Spinal cord (tissue), 9 donors: ENCODE measurements at regions not wholly inside any gene's neighbourhood (a gene's known extent, or its start where the extent isn't known, plus 50 kb on each side); places are given as distances from the start of the nearest gene placed in this dataset.
"Not testable (repeated sequence)": the region's sequence is repeated elsewhere in the genome, so short reads cannot be mapped to it uniquely, and the experiment has no call there.

ENCODE experiments used
- DNase-seq, 6 donors: peaks; one replicate each; pipeline versions ENCODE4 v3.0.0 to v3.0.0-alpha.2; 2013 to 2015; ENCODE audit warnings: low spot score in 6 of 6, low read depth in 4 of 6
- H3K27ac ChIP-seq: one replicate; pipeline ENCODE4 v1.5.1; 2013; ENCODE audit warnings: low read depth, low read length, control low read depth
- H3K27me3 ChIP-seq: one replicate; pipeline ENCODE4 v1.6.1; 2013; ENCODE audit warnings: low read length; ENCODE audit not compliant: control insufficient read depth, insufficient read depth
- H3K36me3 ChIP-seq: one replicate; pipeline ENCODE4 v1.6.1; 2013; ENCODE audit warnings: low read length; ENCODE audit not compliant: control insufficient read depth, insufficient read depth
- H3K4me1 ChIP-seq: one replicate; pipeline ENCODE4 v1.6.1; 2013; ENCODE audit warnings: low read length; ENCODE audit not compliant: control insufficient read depth, insufficient read depth
- H3K4me3 ChIP-seq: one replicate; pipeline ENCODE4 v1.5.1; 2013; ENCODE audit warnings: low read depth, low read length, control low read depth
- H3K9me3 ChIP-seq: one replicate; pipeline ENCODE4 v1.6.1; 2013; ENCODE audit warnings: low read length; ENCODE audit not compliant: control insufficient read depth, insufficient read depth
- WGBS: methylation state at CpG from one replicate; pipeline ENCODE4 v1.1.5; 2013; ENCODE audit warnings: missing lambda C conversion rate; ENCODE audit not compliant: insufficient coverage; 5-methylcytosine and 5-hydroxymethylcytosine counted together
- donor health status: healthy.

GRCh38 chr17:70327723-70328122 is 158.4 kb downstream of the KCNJ2 start:
- no peak overlapping the region for H3K27ac ChIP-seq
- no peak overlapping the region for H3K4me3 ChIP-seq
- no peaks in the 10 kb centered on the region for H3K27me3 ChIP-seq
- H3K9me3 ChIP-seq = no peaks in the 10 kb centered on the region
- no peaks in the 10 kb centered on the region for H3K36me3 ChIP-seq
- 24% methylated on average over 4 of the region's 10 CpGs for WGBS
- peak in 2 of 6 donors; percentile 43 to 86 for DNase-seq
- H3K4me1 ChIP-seq = no peaks in the 10 kb centered on the region

GRCh38 chr17:70329721-70330120 is 160.4 kb downstream of the KCNJ2 start:
- no peak overlapping the region for H3K27ac ChIP-seq
- no peaks in the 10 kb centered on the region for H3K27me3 ChIP-seq
- WGBS = 83% methylated on average over 1 of the region's 2 CpGs
- H3K4me3 ChIP-seq = no peak overlapping the region
- no peaks in the 10 kb centered on the region for H3K36me3 ChIP-seq
- no peak for DNase-seq
- no peaks in the 10 kb centered on the region for H3K4me1 ChIP-seq
- H3K9me3 ChIP-seq = no peaks in the 10 kb centered on the region

- H3K9me3 ChIP-seq, H3K36me3 ChIP-seq, H3K27ac ChIP-seq, DNase-seq, H3K4me3 ChIP-seq, H3K27me3 ChIP-seq, H3K4me1 ChIP-seq: not testable (repeated sequence)
- no CpG with 5 or more reads among the region's 1 CpG for WGBS
Measured at GRCh38 chr17:70331066-70331465, 161.7 kb downstream of the KCNJ2 start.

GRCh38 chr17:70332356-70333210 is 163.3 kb downstream of the KCNJ2 start:
- H3K9me3 ChIP-seq = no peaks in the 10 kb centered on the region
- no peak overlapping the region for H3K4me3 ChIP-seq
- no peaks in the 10 kb centered on the region for H3K36me3 ChIP-seq
- no peak overlapping the region for H3K27ac ChIP-seq
- no peak for DNase-seq
- no peaks in the 10 kb centered on the region for H3K4me1 ChIP-seq
- H3K27me3 ChIP-seq = no peaks in the 10 kb centered on the region
- 76% methylated on average over 3 of the region's 6 CpGs for WGBS

- Histone ChIP-seq H3K27me3 (no peaks in the 10 kb centered on the region), H3K4me3 (no peak overlapping the region), H3K36me3 (no peaks in the 10 kb centered on the region), H3K27ac (no peak overlapping the region), H3K4me1 (no peaks in the 10 kb centered on the region), H3K9me3 (no peaks in the 10 kb centered on the region)
- no peak for DNase-seq
- no CpG with 5 or more reads among the region's 2 CpGs for WGBS
Measured at GRCh38 chr17:70336411-70336810, 167.1 kb downstream of the KCNJ2 start.

- no peaks in the 10 kb centered on the region for H3K27me3 ChIP-seq
- H3K4me1 ChIP-seq = no peaks in the 10 kb centered on the region
- WGBS = no CpG with 5 or more reads among the region's 1 CpG
- no peaks in the 10 kb centered on the region for H3K9me3 ChIP-seq
- H3K27ac ChIP-seq = no peak overlapping the region
- no peaks in the 10 kb centered on the region for H3K36me3 ChIP-seq
- no peak overlapping the region for H3K4me3 ChIP-seq
- no peak for DNase-seq
Measured at GRCh38 chr17:70338946-70339354, 169.6 kb downstream of the KCNJ2 start.

- no CpG with 5 or more reads among the region's 5 CpGs for WGBS
- H3K27me3 ChIP-seq = no peaks in the 10 kb centered on the region
- DNase-seq = no peak
- H3K27ac ChIP-seq = no peak overlapping the region
- no peaks in the 10 kb centered on the region for H3K36me3 ChIP-seq
- no peaks in the 10 kb centered on the region for H3K4me1 ChIP-seq
- H3K4me3 ChIP-seq = no peak overlapping the region
- H3K9me3 ChIP-seq = no peaks in the 10 kb centered on the region
Measured at GRCh38 chr17:70343114-70343513, 173.8 kb downstream of the KCNJ2 start.

- no peaks in the 10 kb centered on the region for H3K27me3 ChIP-seq
- H3K9me3 ChIP-seq = no peaks in the 10 kb centered on the region
- no peaks in the 10 kb centered on the region for H3K36me3 ChIP-seq
- no peak overlapping the region for H3K27ac ChIP-seq
- no peaks in the 10 kb centered on the region for H3K4me1 ChIP-seq
- no CpG with 5 or more reads among the region's 6 CpGs for WGBS
- no peak overlapping the region for H3K4me3 ChIP-seq
- DNase-seq = no peak
Measured at GRCh38 chr17:70344386-70345060, 175.2 kb downstream of the KCNJ2 start.

GRCh38 chr17:70345061-70345460 is 175.7 kb downstream of the KCNJ2 start:
- no peak overlapping the region for H3K27ac ChIP-seq
- H3K9me3 ChIP-seq = no peaks in the 10 kb centered on the region
- no peak for DNase-seq
- no peaks in the 10 kb centered on the region for H3K36me3 ChIP-seq
- no peaks in the 10 kb centered on the region for H3K4me1 ChIP-seq
- no peak overlapping the region for H3K4me3 ChIP-seq
- H3K27me3 ChIP-seq = no peaks in the 10 kb centered on the region
- WGBS = no CpG with 5 or more reads among the region's 2 CpGs

- WGBS = 100% methylated on average over 1 of the region's 3 CpGs
- Histone ChIP-seq H3K4me3 (no peak overlapping the region), H3K9me3 (no peaks in the 10 kb centered on the region), H3K27ac (no peak overlapping the region), H3K36me3 (no peaks in the 10 kb centered on the region), H3K27me3 (no peaks in the 10 kb centered on the region), H3K4me1 (no peaks in the 10 kb centered on the region)
- no peak for DNase-seq
Measured at GRCh38 chr17:70352834-70353233, 183.5 kb downstream of the KCNJ2 start.
